Cardiac fibroblast (primary cell): ENCODE measurements at regions not wholly inside any gene's neighbourhood (a gene's known extent, or its start where the extent isn't known, plus 50 kb on each side); places are given as distances from the start of the nearest gene placed in this dataset.

Source experiments
- DNase-seq, 2 donors: peaks; one replicate each; pipeline versions ENCODE4 v3.0.0 to v3.0.0-alpha.2; 2010; ENCODE audit warnings: low read depth in 2 of 2
- H3K4me3 ChIP-seq, 2 donors: replicated peaks in 1 of 2; 1 replicate in 1 of 2; 2 replicates in 1 of 2; pipeline ENCODE4 v1.5.1; 2011; ENCODE audit warnings: low read depth in 2 of 2, low read length in 2 of 2, mild to moderate bottlenecking in 2 of 2, moderate library complexity in 1 of 2
- CTCF ChIP-seq: IDR thresholded peaks from one replicate; pipeline ENCODE4 v1.5.1; 2011; ENCODE audit warnings: low read depth, mild to moderate bottlenecking, low read length, inconsistent platforms

- no peak for DNase-seq
- H3K4me3 ChIP-seq: no peak overlapping the region
- TF ChIP-seq CTCF: no peak
These were observed 379.5 kb upstream of the USP24 start for GRCh38 chr1:55594701-55595100.

- TF ChIP-seq CTCF: no peak
- no peak for DNase-seq
- H3K4me3 ChIP-seq: no peak overlapping the region
These were observed 378.1 kb upstream of the USP24 start for GRCh38 chr1:55593298-55593697.

- TF ChIP-seq CTCF: no peak
- no peak overlapping the region for H3K4me3 ChIP-seq
- no peak for DNase-seq
These were observed 377.0 kb upstream of the USP24 start for GRCh38 chr1:55592122-55592521.

GRCh38 chr1:55589671-55590297 is 374.6 kb upstream of the USP24 start:
- H3K4me3 ChIP-seq: no peak overlapping the region
- DNase-seq: peak; percentile 76 to 87
- TF ChIP-seq CTCF: no peak

GRCh38 chr1:55588309-55588708 is 373.1 kb upstream of the USP24 start:
- no peak overlapping the region for H3K4me3 ChIP-seq
- TF ChIP-seq CTCF: no peak
- no peak for DNase-seq

- no peak overlapping the region for H3K4me3 ChIP-seq
- no peak for DNase-seq
- no peak for TF ChIP-seq CTCF
These were observed 371.6 kb upstream of the USP24 start for GRCh38 chr1:55586771-55587170.

- DNase-seq: no peak
- no peak for TF ChIP-seq CTCF
- no peak overlapping the region for H3K4me3 ChIP-seq
These were observed 370.2 kb upstream of the USP24 start for GRCh38 chr1:55585402-55585792.
